Stimulated activated CD4-positive, alpha-beta T cell treated with anti-CD3 and anti-CD28 coated beads, TNF-alpha, amount 100 ng/mL, for 1 hour (primary cell): ENCODE measurements at regions not wholly inside any gene's neighbourhood (a gene's known extent, or its start where the extent isn't known, plus 50 kb on each side); places are given as distances from the start of the nearest gene placed in this dataset.
"Not testable (repeated sequence)": the region's sequence is repeated elsewhere in the genome, so short reads cannot be mapped to it uniquely, and the experiment has no call there.

ENCODE experiments used
- DNase-seq, 3 donors: peaks; one replicate each; pipeline ENCODE4 v3.0.0-alpha.2; 2020; ENCODE audit warnings: low read depth in 3 of 3, low spot score in 1 of 3

GRCh38 chr1:228611707-228612106, 123.6 kb upstream of the RHOU start:
- not testable (repeated sequence) for DNase-seq

DNA sequence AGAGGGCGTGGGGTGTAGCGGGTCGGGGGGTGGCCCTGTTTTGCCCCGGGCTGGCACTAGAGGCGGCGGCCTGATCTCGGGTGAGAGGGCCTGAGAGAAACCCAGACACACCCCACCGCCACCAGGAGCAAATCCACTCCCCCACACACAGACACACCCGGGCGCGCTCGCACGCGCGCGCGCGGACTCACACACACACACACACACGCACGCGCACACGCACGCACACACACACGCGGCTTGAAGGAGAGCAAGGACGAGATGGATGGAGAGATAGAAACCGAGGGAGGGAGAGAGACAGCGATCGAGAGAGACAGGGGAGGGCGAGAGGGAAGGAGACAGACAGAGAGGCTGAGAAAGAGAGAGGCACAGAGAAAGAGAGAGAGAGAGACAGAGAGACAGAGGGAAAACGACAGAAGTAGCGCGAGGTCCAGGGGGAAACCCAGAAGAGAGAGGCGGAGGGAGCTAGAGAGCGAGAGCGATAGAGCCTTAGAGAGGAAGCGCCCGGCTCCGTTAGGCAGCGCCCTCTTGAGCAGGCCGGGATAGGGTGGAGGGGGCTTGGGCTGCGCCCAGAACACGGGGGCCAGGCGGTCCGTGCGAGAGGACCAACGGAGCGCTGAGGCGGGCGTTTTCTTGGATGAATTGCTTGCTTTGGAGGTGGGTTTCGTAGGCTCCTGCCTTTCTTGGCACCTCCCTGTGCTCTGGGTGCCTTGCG, 113.1 kb upstream of the RHOU start:
- DNase-seq: not testable (repeated sequence)

DNA sequence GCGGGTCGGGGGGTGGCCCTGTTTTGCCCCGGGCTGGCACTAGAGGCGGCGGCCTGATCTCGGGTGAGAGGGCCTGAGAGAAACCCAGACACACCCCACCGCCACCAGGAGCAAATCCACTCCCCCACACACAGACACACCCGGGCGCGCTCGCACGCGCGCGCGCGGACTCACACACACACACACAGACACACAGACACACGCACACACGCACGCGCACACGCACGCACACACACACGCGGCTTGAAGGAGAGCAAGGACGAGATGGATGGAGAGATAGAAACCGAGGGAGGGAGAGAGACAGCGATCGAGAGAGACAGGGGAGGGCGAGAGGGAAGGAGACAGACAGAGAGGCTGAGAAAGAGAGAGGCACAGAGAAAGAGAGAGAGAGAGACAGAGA, 108.8 kb upstream of the RHOU start:
- not testable (repeated sequence) for DNase-seq

DNA sequence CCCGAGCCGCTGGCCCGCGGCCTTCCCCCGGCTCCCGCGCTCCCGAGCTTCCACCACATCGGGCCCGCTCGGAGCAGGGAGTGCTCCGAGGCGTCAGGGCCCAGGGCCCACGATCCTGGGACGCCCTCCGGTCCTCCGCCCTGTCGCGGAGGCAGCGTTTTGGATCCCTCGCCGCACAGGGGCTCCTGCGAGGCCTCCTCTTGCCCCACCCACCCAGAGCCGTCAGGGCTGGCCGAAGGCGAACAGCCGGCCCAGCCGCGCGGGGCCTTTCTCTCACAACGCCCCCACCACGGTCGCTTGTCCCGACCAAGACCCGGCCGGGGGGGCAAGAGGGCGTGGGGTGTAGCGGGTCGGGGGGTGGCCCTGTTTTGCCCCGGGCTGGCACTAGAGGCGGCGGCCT, 102.4 kb upstream of the RHOU start:
- DNase-seq: not testable (repeated sequence)

DNA sequence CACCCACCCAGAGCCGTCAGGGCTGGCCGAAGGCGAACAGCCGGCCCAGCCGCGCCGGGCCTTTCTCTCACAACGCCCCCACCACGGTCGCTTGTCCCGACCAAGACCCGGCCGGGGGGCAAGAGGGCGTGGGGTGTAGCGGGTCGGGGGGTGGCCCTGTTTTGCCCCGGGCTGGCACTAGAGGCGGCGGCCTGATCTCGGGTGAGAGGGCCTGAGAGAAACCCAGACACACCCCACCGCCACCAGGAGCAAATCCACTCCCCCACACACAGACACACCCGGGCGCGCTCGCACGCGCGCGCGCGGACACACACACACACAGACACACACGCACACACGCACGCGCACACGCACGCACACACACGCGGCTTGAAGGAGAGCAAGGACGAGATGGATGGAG, 100.0 kb upstream of the RHOU start:
- peak in 1 of 3 donors; percentile 10 for DNase-seq

DNA sequence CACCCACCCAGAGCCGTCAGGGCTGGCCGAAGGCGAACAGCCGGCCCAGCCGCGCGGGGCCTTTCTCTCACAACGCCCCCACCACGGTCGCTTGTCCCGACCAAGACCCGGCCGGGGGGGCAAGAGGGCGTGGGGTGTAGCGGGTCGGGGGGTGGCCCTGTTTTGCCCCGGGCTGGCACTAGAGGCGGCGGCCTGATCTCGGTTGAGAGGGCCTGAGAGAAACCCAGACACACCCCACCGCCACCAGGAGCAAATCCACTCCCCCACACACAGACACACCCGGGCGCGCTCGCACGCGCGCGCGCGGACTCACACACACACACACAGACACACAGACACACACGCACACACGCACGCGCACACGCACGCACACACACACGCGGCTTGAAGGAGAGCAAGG, 97.8 kb upstream of the RHOU start:
- DNase-seq: not testable (repeated sequence)

DNA sequence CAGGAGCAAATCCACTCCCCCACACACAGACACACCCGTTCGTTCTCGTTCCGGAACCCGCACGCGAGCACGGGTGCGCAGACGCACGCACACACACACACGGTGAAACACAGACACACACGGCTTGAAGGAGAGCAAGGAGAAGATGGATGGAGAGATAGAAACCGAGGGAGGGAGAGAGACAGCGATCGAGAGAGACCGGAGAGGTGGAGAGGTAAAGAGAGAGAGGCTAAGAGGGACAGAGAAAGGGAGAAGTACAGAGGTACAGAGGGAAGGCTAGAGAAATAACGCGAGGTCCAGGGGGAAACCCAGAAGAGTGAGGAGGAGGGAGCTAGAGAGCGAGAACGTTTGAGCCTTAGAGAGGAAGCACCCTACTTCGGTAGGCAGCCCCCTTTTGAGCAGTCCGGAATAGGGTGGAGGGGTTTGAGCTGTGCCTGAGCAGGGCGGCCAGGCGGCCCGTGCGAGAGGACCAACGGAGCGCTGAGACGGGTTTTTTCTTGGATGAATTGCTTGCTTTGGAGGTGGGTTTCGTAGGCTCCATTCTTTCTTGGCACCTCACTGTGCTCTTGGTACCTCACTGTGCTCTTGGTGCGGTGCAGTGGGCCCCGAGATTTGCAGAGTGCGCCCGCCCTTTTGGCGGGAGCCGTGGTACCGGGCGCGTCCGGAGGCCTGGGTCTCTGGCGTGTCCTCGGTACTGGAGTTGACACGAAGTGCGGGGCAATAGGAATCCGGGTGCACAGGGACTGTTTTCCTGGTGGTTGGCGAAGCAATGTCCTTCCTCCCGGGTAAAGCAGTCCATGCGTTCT, 88.4 kb upstream of the RHOU start:
- DNase-seq: no peak

GRCh38 chr1:228647523-228648444, 87.5 kb upstream of the RHOU start:
- no peak for DNase-seq

DNA sequence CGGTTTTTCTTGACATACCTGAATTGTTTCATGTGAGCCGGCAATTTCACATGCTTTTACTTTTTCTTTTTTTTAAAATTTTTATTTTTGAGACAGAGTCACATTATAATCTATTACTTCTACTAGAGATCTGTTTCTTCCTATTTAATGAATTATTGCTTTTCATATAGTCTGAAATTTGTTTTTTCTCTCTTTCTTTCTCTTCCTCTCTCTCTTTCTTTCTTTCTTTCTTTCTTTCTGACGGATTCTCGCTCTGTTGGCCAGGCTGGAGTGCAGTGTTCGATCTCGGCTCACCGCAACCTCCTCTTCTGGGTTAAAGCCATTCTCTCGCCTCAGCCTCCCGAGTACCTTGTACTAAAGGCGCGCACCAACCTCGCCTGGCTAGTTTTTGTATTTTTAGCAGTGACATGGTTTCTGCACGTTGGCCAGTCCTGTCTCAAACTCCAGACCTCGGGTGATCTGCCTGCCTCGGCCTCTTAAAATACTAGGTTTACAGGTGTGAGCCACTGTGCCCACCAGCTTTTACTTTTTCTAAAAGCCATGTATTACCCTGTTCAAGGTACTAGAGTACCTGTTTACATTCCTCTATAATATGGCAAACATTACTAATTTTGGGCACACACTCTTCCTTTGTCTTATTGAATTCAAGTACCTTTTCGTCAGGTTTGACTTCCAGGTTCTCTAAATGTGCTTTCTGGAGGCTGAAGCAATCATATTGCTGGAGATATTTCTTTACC, 86.5 kb upstream of the RHOU start:
- no peak for DNase-seq

DNA sequence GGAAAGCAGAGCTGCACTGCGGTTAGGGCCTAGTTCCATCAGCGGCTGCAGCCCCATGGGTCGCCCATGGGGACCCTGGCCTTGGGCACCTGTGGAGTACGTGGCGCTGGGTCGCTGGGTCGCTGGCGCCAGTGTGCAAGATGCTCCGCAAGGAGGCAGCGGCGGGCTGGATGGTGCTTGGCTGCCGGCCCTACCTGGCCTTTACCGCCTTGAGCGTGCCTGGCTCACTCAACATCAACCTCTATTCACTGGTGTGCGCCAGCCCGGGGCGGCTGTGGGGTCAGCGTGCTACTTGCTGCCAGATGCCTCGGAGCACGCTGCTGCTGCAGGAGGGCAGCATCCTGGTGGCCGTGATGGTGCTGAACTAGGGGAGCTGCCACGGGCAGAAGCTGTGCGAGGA, 85.1 kb upstream of the RHOU start:
- no peak for DNase-seq

- DNase-seq: no peak
These were observed 84.3 kb upstream of the RHOU start for GRCh38 chr1:228650946-228651345.

DNA sequence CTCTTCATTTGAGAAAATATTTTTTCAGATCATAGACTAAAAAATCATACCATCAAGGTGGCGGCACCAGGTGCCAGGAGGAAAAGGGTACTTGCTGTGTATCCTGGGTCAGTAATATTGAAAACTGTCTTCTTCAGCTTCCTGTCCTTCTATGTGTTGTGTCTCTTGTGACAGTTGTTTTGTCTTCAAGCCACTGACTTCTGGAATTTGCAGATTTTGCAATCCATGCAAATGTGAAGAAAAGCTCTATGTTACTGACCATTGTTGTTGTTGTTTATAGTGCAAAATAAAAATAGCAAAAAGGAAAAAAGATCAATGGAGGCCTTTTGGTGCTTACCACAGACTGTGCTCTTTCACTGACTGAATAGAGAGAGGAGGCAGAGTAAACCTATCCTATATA, 83.2 kb upstream of the RHOU start:
- no peak for DNase-seq

GRCh38 chr1:228653057-228653456, 82.2 kb upstream of the RHOU start:
- DNase-seq: not testable (repeated sequence)

- no peak for DNase-seq
These were observed 81.5 kb upstream of the RHOU start for GRCh38 chr1:228653748-228654147.

DNA sequence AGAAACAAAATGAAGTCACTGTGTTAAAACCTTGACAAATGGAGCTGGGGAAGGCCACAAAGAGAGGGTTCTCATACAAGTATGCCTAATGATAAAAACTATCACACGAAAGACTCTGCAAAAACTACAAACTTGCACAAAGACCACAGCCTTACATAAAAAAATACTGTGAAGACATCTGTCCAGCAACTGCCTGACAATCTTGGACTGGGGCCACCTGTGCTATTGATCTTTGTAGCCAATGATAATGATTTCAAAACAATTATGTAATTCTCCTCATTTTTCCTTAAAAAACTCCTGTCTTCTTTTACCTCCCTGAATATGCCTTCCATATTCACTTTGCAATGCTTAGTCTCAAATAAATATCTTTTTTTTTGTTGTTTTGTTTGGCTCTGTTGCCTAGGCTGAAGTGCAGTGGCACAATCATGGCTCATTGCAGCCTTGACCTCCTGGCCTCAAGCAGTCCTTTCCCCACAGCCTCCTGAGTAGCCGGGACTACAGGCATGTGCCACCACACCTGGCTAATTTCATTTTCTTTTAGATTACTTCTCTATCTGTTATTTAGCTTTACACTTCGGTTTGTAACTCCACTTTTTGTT, 79.4 kb upstream of the RHOU start:
- no peak for DNase-seq

GRCh38 chr1:228662007-228662689, 73.1 kb upstream of the RHOU start:
- not testable (repeated sequence) for DNase-seq

DNA sequence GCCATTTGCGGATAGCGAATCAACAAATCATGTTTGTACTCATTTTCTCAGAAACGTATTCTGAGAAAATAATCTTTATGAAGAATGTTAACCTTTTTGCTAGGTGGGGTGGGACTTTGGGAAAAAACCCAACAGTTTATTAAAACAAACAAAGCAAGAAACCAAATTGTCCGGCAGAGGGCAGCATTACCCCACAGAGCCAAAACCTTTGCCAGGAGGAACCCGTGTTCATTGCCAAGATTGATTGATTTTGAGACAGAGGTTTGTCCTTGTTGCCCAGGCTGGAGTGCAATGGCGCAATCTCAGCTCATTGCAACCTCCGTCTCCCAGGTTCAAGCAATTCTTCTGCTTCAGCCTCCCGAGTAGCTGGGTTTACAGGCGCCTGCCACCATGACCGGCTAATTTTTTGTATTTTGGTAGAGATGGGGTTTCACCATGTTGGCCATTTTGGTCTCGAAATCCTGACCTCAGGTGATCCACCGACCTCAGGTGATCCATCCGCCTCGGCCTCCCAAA, 70.8 kb upstream of the RHOU start:
- DNase-seq: peak; percentile 31 to 71 (median 58)

GRCh38 chr1:228666686-228667623, 68.3 kb upstream of the RHOU start:
- DNase-seq: no peak
